H1 (cell line): ENCODE measurements at regions not wholly inside any gene's neighbourhood (a gene's known extent, or its start where the extent isn't known, plus 50 kb on each side); places are given as distances from the start of the nearest gene placed in this dataset.

Experiments
- CTCF ChIA-PET: fragments of 300-600 bp; sonication (Branson Sonifier 250); formaldehyde crosslinking; loops from one replicate; lab custom pipeline; 2021; ENCODE audit not compliant: partially characterized antibody; lab: Charles Lee
- POLR2A ChIA-PET: fragments of 300-600 bp; sonication (Branson Sonifier 250); formaldehyde crosslinking; loops from one replicate; lab custom pipeline; 2021; ENCODE audit warnings: inconsistent platforms; ENCODE audit not compliant: partially characterized antibody; lab: Charles Lee
- DNase-seq, 2 experiments: peaks; one replicate each; pipeline versions ENCODE4 v3.0.0 to v3.0.0-alpha.2; 2010 to 2022; ENCODE audit warnings: low spot score in 2 of 2, low read depth in 1 of 2, mixed read lengths in 1 of 2
- FAIRE-seq: peaks from 2 replicates; lab custom pipeline; 2011; peaks lifted over from hg19 to GRCh38; lab: Jason Lieb, UNC
- H2AFZ ChIP-seq: 2 replicates; pipeline ENCODE4 v1.8.1; 2012; ENCODE audit warnings: low read length, inconsistent platforms
- H2AK5ac ChIP-seq: 2 replicates; pipeline ENCODE4 v1.6.1; 2013; ENCODE audit warnings: low read depth, low read length
- H2BK120ac ChIP-seq: replicated peaks from 2 replicates; pipeline ENCODE3; 2013; ENCODE audit warnings: low read depth, low read length, inconsistent platforms
- H2BK12ac ChIP-seq: 2 replicates; pipeline ENCODE4 v1.6.1; 2013; ENCODE audit warnings: low read depth, low read length
- H2BK15ac ChIP-seq: 2 replicates; pipeline ENCODE4 v1.6.1; 2013; ENCODE audit warnings: low read length
- H2BK20ac ChIP-seq: 2 replicates; pipeline ENCODE4 v1.6.1; 2013; ENCODE audit warnings: low read length
- H2BK5ac ChIP-seq: 2 replicates; pipeline ENCODE4 v1.6.1; 2013; ENCODE audit warnings: low read depth, low read length
- H3K14ac ChIP-seq: 2 replicates; pipeline ENCODE4 v1.6.1; 2013; ENCODE audit warnings: inconsistent platforms; ENCODE audit not compliant: insufficient read length
- H3K18ac ChIP-seq: 2 replicates; pipeline ENCODE4 v1.6.1; 2013; ENCODE audit warnings: low read length; ENCODE audit errors: extremely low read depth
- H3K23ac ChIP-seq: 2 replicates; pipeline ENCODE4 v1.6.1; 2013; ENCODE audit warnings: inconsistent platforms; ENCODE audit not compliant: insufficient read length
- H3K23me2 ChIP-seq: 2 replicates; pipeline ENCODE4 v1.6.1; 2013; ENCODE audit warnings: low read depth, low read length
- H3K27ac ChIP-seq: 2 replicates; pipeline ENCODE4 v1.6.1; 2011; ENCODE audit warnings: low read depth, low read length, inconsistent platforms
- H3K27me3 ChIP-seq, 4 experiments: replicated peaks in 1 of 4; 1 replicate in 1 of 4; 2 replicates in 3 of 4; pipeline versions ENCODE4 v1.6.1 to v1.8.1; 2011 to 2013; ENCODE audit warnings: low read length in 3 of 4, mild to moderate bottlenecking in 3 of 4, inconsistent platforms in 2 of 4, mixed read lengths in 2 of 4, moderate library complexity in 1 of 4; ENCODE audit not compliant: control insufficient read depth in 3 of 4, insufficient read depth in 3 of 4; ENCODE audit errors: extremely low read depth in 1 of 4
- H3K36me3 ChIP-seq, 4 experiments: 2 replicates each; pipeline versions ENCODE4 v1.6.1 to v1.8.1; 2011 to 2013; ENCODE audit warnings: mild to moderate bottlenecking in 4 of 4, low read length in 3 of 4, moderate library complexity in 2 of 4, control low read depth in 1 of 4, inconsistent platforms in 1 of 4; ENCODE audit not compliant: insufficient read depth in 4 of 4, control insufficient read depth in 2 of 4
- H3K4ac ChIP-seq: replicated peaks from 2 replicates; pipeline ENCODE3; 2013; ENCODE audit warnings: low read length, low read depth, mixed read lengths, inconsistent platforms; ENCODE audit not compliant: insufficient read length
- H3K4me1 ChIP-seq, 4 experiments: replicated peaks in 1 of 4; 1 replicate in 1 of 4; 2 replicates in 3 of 4; pipeline versions ENCODE4 v1.6.1 to v1.8.1; 2011 to 2013; ENCODE audit warnings: low read length in 3 of 4, inconsistent platforms in 2 of 4, mixed read lengths in 1 of 4; ENCODE audit not compliant: insufficient read depth in 4 of 4, control insufficient read depth in 3 of 4
- H3K4me2 ChIP-seq, 2 experiments: 2 replicates each; pipeline versions ENCODE4 v1.6.1 to v1.8.1; 2011 to 2013; ENCODE audit warnings: low read depth in 2 of 2, low read length in 2 of 2, control low read depth in 1 of 2, inconsistent platforms in 1 of 2, mild to moderate bottlenecking in 1 of 2; ENCODE audit not compliant: insufficient read depth in 1 of 2
- H3K4me3 ChIP-seq, 4 experiments: fragments of 200-600, 300-600 bp in 1 of 4; sonication (generic), shearing (Covaris generic), sonication (Bioruptor Twin) in 1 of 4; 2 replicates each; pipeline versions ENCODE4 v1.5.1 to v1.8.1; 2011 to 2016; ENCODE audit warnings: low read length in 4 of 4, low read depth in 3 of 4, control low read depth in 2 of 4, inconsistent platforms in 2 of 4, mild to moderate bottlenecking in 2 of 4, mixed read lengths in 1 of 4, moderate library complexity in 1 of 4; ENCODE audit not compliant: insufficient read depth in 2 of 4; ENCODE audit errors: extremely low read depth in 1 of 4
- H3K56ac ChIP-seq: replicated peaks from 2 replicates; pipeline ENCODE3; 2013; ENCODE audit warnings: low read depth, mild to moderate bottlenecking, mixed read lengths, low read length, inconsistent platforms; ENCODE audit not compliant: insufficient read length
- H3K79me1 ChIP-seq: 2 replicates; pipeline ENCODE4 v1.6.1; 2013; ENCODE audit warnings: low read depth, low read length, control low read depth
- H3K79me2 ChIP-seq, 2 experiments: 2 replicates each; pipeline versions ENCODE4 v1.6.1 to v1.8.1; 2012 to 2013; ENCODE audit warnings: low read length in 2 of 2, mild to moderate bottlenecking in 2 of 2, inconsistent platforms in 1 of 2; ENCODE audit not compliant: insufficient read depth in 2 of 2, control insufficient read depth in 1 of 2
- H3K9ac ChIP-seq, 4 experiments: replicated peaks in 1 of 4; 1 replicate in 1 of 4; 2 replicates in 3 of 4; pipeline versions ENCODE4 v1.6.1 to v1.8.1; 2011 to 2013; ENCODE audit warnings: low read depth in 3 of 4, low read length in 3 of 4, control low read depth in 2 of 4, mild to moderate bottlenecking in 2 of 4, moderate library complexity in 2 of 4, inconsistent platforms in 1 of 4; ENCODE audit errors: extremely low read depth in 1 of 4
- H3K9me3 ChIP-seq, 2 experiments: 2 replicates each; pipeline versions ENCODE4 v1.6.1 to v1.8.1; 2012 to 2013; ENCODE audit warnings: mild to moderate bottlenecking in 2 of 2, moderate library complexity in 2 of 2, control low read depth in 1 of 2, inconsistent platforms in 1 of 2, low read depth in 1 of 2, low read length in 1 of 2, mixed read lengths in 1 of 2; ENCODE audit not compliant: insufficient read depth in 2 of 2
- H4K20me1 ChIP-seq, 2 experiments: replicated peaks in 1 of 2; 2 replicates each; pipeline versions ENCODE3 to v1.8.1; 2011 to 2013; ENCODE audit warnings: inconsistent platforms in 2 of 2, low read length in 2 of 2, mild to moderate bottlenecking in 1 of 2; ENCODE audit not compliant: insufficient read depth in 2 of 2, control insufficient read depth in 1 of 2
- H4K5ac ChIP-seq: 2 replicates; pipeline ENCODE4 v1.6.1; 2013; ENCODE audit warnings: low read length, low read depth, mixed read lengths, inconsistent platforms; ENCODE audit not compliant: insufficient read length
- H4K8ac ChIP-seq: 2 replicates; pipeline ENCODE4 v1.8.0; 2013; ENCODE audit warnings: mild to moderate bottlenecking, moderate library complexity, low read length, inconsistent platforms; ENCODE audit not compliant: insufficient read depth; ENCODE audit errors: extremely low read depth
- H4K91ac ChIP-seq: replicated peaks from 2 replicates; pipeline ENCODE3; 2013; ENCODE audit warnings: low read length, mixed read lengths, inconsistent platforms; ENCODE audit not compliant: insufficient read length
- FOSL1 ChIP-seq: IDR thresholded peaks from 2 replicates; pipeline ENCODE4 v1.6.1; 2011; ENCODE audit warnings: mild to moderate bottlenecking, low read depth, low read length, moderate library complexity; ENCODE audit not compliant: insufficient read depth
- GTF2F1 ChIP-seq: IDR thresholded peaks from 2 replicates; pipeline ENCODE4 v1.6.1; 2012; ENCODE audit warnings: low read depth, low read length, improper control_type of control experiment, borderline replicate concordance
- HDAC2 ChIP-seq, 2 experiments: fragments of 300-600 bp in 1 of 2; sonication (generic) in 1 of 2; IDR thresholded peaks; 2 replicates each; pipeline ENCODE4 v1.6.1; 2011 to 2012; ENCODE audit warnings: low read depth in 2 of 2, low read length in 2 of 2, mild to moderate bottlenecking in 2 of 2, moderate library complexity in 2 of 2, borderline replicate concordance in 1 of 2, inconsistent platforms in 1 of 2
- RAD21 ChIP-seq, 2 experiments: IDR thresholded peaks in 1 of 2; conservative IDR thresholded peaks in 1 of 2; 2 replicates each; pipeline ENCODE4 v1.6.1; 2011; ENCODE audit warnings: low read depth in 2 of 2, low read length in 2 of 2, improper control_type of control experiment in 1 of 2, inconsistent platforms in 1 of 2, mild to moderate bottlenecking in 1 of 2, moderate library complexity in 1 of 2
- SAP30 ChIP-seq: fragments of 300-600 bp; sonication (generic); IDR thresholded peaks from 2 replicates; pipeline ENCODE4 v1.7.1; 2012; ENCODE audit warnings: low read length, moderate library complexity, mild to moderate bottlenecking, inconsistent platforms; ENCODE audit not compliant: insufficient read depth, insufficient replicate concordance
- SIN3A ChIP-seq, 2 experiments: IDR thresholded peaks in 1 of 2; conservative IDR thresholded peaks in 1 of 2; 2 replicates each; pipeline ENCODE4 v1.6.1; 2011 to 2012; ENCODE audit warnings: low read length in 2 of 2, improper control_type of control experiment in 1 of 2, low read depth in 1 of 2, mild to moderate bottlenecking in 1 of 2
- SIRT6 ChIP-seq: IDR thresholded peaks from one replicate; pipeline ENCODE4 v1.7.1; 2012; ENCODE audit warnings: low read length, inconsistent platforms
- SIX5 ChIP-seq: IDR thresholded peaks from 2 replicates; pipeline ENCODE4 v1.6.1; 2011; ENCODE audit warnings: mild to moderate bottlenecking, low read depth, low read length
- WGBS, 2 experiments: shearing (Covaris generic) in 1 of 2; methylation state at CpG; one replicate each; pipeline versions ENCODE4 v1.1.6 to v1.1.7; 2013 to 2015; ENCODE audit warnings: low lambda C conversion rate in 2 of 2, mixed read lengths in 2 of 2, inconsistent platforms in 1 of 2, low coverage in 1 of 2, missing lambda C conversion rate in 1 of 2; ENCODE audit not compliant: insufficient replicate concordance in 2 of 2, insufficient coverage in 1 of 2, insufficient read length in 1 of 2; ENCODE audit errors: extremely low coverage in 1 of 2, missing lambda C conversion rate in 1 of 2; 5-methylcytosine and 5-hydroxymethylcytosine counted together
- TF ChIP-seq, protein P1 (sequence below): IDR thresholded peaks from 2 replicates; pipeline ENCODE4 v1.6.1; 2011; ENCODE audit warnings: low read length, improper control_type of control experiment
- TF ChIP-seq, protein P2 (sequence below): IDR thresholded peaks from 2 replicates; pipeline ENCODE4 v1.6.1; 2012; ENCODE audit warnings: low read length, inconsistent platforms

DNA sequence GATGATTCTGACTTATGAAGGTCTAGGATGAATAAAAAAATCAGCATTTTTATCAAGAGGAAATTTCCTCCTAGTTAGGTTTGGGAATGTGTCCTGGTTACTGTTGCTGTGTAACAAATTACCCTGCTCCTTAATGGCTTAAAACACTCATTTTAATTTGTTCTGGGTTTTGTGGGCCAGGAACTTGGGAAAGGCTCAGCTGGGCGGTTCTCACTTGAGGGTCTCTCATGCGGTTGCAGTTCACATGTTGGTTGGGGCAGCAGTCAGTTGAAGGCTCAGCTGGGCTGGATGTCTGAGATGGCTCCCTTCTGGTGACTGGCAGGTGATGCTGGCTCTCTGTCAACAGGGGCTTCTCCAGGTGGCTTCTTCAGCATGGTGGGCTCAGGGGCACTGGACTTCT, 214.6 kb downstream of the RBM19 start:
- Histone ChIP-seq H4K91ac (no peak overlapping the region), H2BK15ac (no peak overlapping the region), H3K79me1 (no peaks in the 10 kb centered on the region), H3K4me2 (no peak overlapping the region), H3K4ac (no peak overlapping the region), H4K20me1 (no peaks in the 10 kb centered on the region), H3K9me3 (peaks cover 7 to 8% of the 10 kb centered on the region in 2 experiments; a peak in 3 of 4 replicates), H4K5ac (no peak overlapping the region), H4K8ac (no peak overlapping the region), H3K36me3 (no peaks in the 10 kb centered on the region), H3K9ac (no peak overlapping the region), H2BK12ac (no peak overlapping the region), H2BK5ac (no peak overlapping the region), H2BK20ac (no peak overlapping the region), H3K4me1 (no peaks in the 10 kb centered on the region), H2BK120ac (no peak overlapping the region), H3K56ac (no peak overlapping the region), H3K27me3 (peaks cover 3 to 11% (median 8%) of the 10 kb centered on the region in 4 experiments), H2AK5ac (no peak overlapping the region), H3K23me2 (no peaks in the 10 kb centered on the region), H3K23ac (no peak overlapping the region), H3K79me2 (no peaks in the 10 kb centered on the region), H3K4me3 (no peak overlapping the region), H3K27ac (no peak overlapping the region), H3K18ac (no peak overlapping the region), H2AFZ (no peak overlapping the region), H3K14ac (no peak overlapping the region)
- DNase-seq = no peak
- ChIA-PET CTCF (interaction anchor here (1.5 kb wide), 1 partner anchor 104 kb away, joined by 4 read pairs; no protein-coding TSS in a partner anchor), POLR2A (interaction anchor here (0.6 kb wide), 1 partner anchor 14 kb away, joined by 4 read pairs; no protein-coding TSS in a partner anchor)
- no peak for FAIRE-seq
- whole genome bisulfite sequencing, 2 experiments = 92% methylated on average over 2 of the region's 2 CpGs; no CpG with 5 or more reads in 1 of the 2 experiments
- TF ChIP-seq SAP30 = no peak
- TF ChIP-seq, protein P1, sequence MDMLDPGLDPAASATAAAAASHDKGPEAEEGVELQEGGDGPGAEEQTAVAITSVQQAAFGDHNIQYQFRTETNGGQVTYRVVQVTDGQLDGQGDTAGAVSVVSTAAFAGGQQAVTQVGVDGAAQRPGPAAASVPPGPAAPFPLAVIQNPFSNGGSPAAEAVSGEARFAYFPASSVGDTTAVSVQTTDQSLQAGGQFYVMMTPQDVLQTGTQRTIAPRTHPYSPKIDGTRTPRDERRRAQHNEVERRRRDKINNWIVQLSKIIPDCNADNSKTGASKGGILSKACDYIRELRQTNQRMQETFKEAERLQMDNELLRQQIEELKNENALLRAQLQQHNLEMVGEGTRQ = no peak
- no peak for TF ChIP-seq SIX5
- TF ChIP-seq FOSL1 = no peak
- TF ChIP-seq SIN3A (conservative IDR thresholded peaks at IDR 0.05 in 1 of 2, IDR thresholded peaks at IDR 0.05 in 1 of 2; ENCODE audit: low read depth in 1 of 2, low read length in 2 of 2) = no peak
- TF ChIP-seq GTF2F1 = no peak
- no peak for TF ChIP-seq SIRT6
- TF ChIP-seq, protein P2, sequence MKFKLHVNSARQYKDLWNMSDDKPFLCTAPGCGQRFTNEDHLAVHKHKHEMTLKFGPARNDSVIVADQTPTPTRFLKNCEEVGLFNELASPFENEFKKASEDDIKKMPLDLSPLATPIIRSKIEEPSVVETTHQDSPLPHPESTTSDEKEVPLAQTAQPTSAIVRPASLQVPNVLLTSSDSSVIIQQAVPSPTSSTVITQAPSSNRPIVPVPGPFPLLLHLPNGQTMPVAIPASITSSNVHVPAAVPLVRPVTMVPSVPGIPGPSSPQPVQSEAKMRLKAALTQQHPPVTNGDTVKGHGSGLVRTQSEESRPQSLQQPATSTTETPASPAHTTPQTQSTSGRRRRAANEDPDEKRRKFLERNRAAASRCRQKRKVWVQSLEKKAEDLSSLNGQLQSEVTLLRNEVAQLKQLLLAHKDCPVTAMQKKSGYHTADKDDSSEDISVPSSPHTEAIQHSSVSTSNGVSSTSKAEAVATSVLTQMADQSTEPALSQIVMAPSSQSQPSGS = no peak
- no peak for TF ChIP-seq HDAC2 (IDR thresholded peaks at IDR 0.05; ENCODE audit: borderline replicate concordance in 1 of 2, low read depth in 2 of 2, low read length in 2 of 2)
- no peak for TF ChIP-seq RAD21 (IDR thresholded peaks at IDR 0.05 in 1 of 2, conservative IDR thresholded peaks at IDR 0.05 in 1 of 2; ENCODE audit: low read depth in 2 of 2, low read length in 2 of 2)
